Colonic mucosa (tissue), 4 donors: ENCODE measurements at regions not wholly inside any gene's neighbourhood (a gene's known extent, or its start where the extent isn't known, plus 50 kb on each side); places are given as distances from the start of the nearest gene placed in this dataset.

Source experiments
- DNase-seq: peaks from one replicate; pipeline ENCODE4 v3.0.0-alpha.2; 2020
- H3K27ac ChIP-seq: fragments of 200-600 bp; one replicate; pipeline ENCODE4 v1.8.0; 2021
- H3K27me3 ChIP-seq: fragments of 200-600 bp; one replicate; pipeline ENCODE4 v1.8.0; 2021
- H3K36me3 ChIP-seq: fragments of 200-600 bp; one replicate; pipeline ENCODE4 v1.8.0; 2021
- H3K4me1 ChIP-seq: fragments of 200-600 bp; one replicate; pipeline ENCODE4 v1.8.0; 2021; ENCODE audit warnings: mild to moderate bottlenecking
- H3K4me3 ChIP-seq: fragments of 200-600 bp; one replicate; pipeline ENCODE4 v1.8.0; 2021
- H3K9ac ChIP-seq, 2 donors: one replicate each; pipeline ENCODE4 v1.7.0; 2013; ENCODE audit warnings: control low read depth in 2 of 2, low read depth in 2 of 2, low read length in 2 of 2
- H3K9me3 ChIP-seq: fragments of 200-600 bp; one replicate; pipeline ENCODE4 v1.8.0; 2021
- CTCF ChIP-seq: fragments of 200-600 bp; IDR thresholded peaks from one replicate; pipeline ENCODE4 v1.8.0; 2022; ENCODE audit warnings: antibody characterized with exemption, mild to moderate bottlenecking
- intact Hi-C: fragments of 100-400 bp; cut with DNase I; formaldehyde crosslinking; loops from one replicate; pipeline ENCODE4 v1.14.1; 2022
- donor health status: healthy.
- donor health status: DM: no; HTN: no; CAD: no.
- donor health status: DM: no; HTN: no; CAD: no.

- Histone ChIP-seq H3K27me3 (no peaks in the 10 kb centered on the region), H3K4me3 (no peak overlapping the region), H3K36me3 (no peaks in the 10 kb centered on the region), H3K9ac (no peak overlapping the region), H3K27ac (no peak overlapping the region), H3K4me1 (no peaks in the 10 kb centered on the region), H3K9me3 (no peaks in the 10 kb centered on the region)
- no peak for DNase-seq
- no peak for TF ChIP-seq CTCF
- intact Hi-C loops: loop anchor here (10.0 kb wide), 1 partner anchor 95 kb away; no protein-coding TSS in a partner anchor
Observed at GRCh38 chr17:12459736-12460135, 206.0 kb upstream of the MYOCD start.

GRCh38 chr17:12463102-12463501 is 202.6 kb upstream of the MYOCD start:
- TF ChIP-seq CTCF: no peak
- H3K36me3 ChIP-seq: no peaks in the 10 kb centered on the region
- no peak overlapping the region for H3K9ac ChIP-seq
- no peaks in the 10 kb centered on the region for H3K27me3 ChIP-seq
- no peaks in the 10 kb centered on the region for H3K9me3 ChIP-seq
- H3K4me3 ChIP-seq: no peak overlapping the region
- H3K4me1 ChIP-seq: no peaks in the 10 kb centered on the region
- no peak for DNase-seq
- H3K27ac ChIP-seq: no peak overlapping the region
- intact Hi-C loops: loop anchor here (10.0 kb wide), 1 partner anchor 98 kb away; no protein-coding TSS in a partner anchor

- TF ChIP-seq CTCF: no peak
- H3K4me3 ChIP-seq: no peak overlapping the region
- no peaks in the 10 kb centered on the region for H3K9me3 ChIP-seq
- H3K9ac ChIP-seq: no peak overlapping the region
- intact Hi-C loops: no loop called here
- no peaks in the 10 kb centered on the region for H3K36me3 ChIP-seq
- H3K27ac ChIP-seq: no peak overlapping the region
- no peak for DNase-seq
- H3K27me3 ChIP-seq: no peaks in the 10 kb centered on the region
- H3K4me1 ChIP-seq: no peaks in the 10 kb centered on the region
Observed at GRCh38 chr17:12472252-12473173, 193.2 kb upstream of the MYOCD start.

GRCh38 chr17:12478311-12478710 is 187.4 kb upstream of the MYOCD start:
- Histone ChIP-seq H3K27me3 (no peaks in the 10 kb centered on the region), H3K9me3 (no peaks in the 10 kb centered on the region), H3K4me3 (no peak overlapping the region), H3K27ac (no peak overlapping the region), H3K4me1 (no peaks in the 10 kb centered on the region), H3K36me3 (no peaks in the 10 kb centered on the region), H3K9ac (no peak overlapping the region)
- TF ChIP-seq CTCF: no peak
- intact Hi-C loops: no loop called here
- DNase-seq: no peak

GRCh38 chr17:12485361-12485906 is 180.3 kb upstream of the MYOCD start:
- no peaks in the 10 kb centered on the region for H3K36me3 ChIP-seq
- no peak overlapping the region for H3K9ac ChIP-seq
- intact Hi-C loops: no loop called here
- H3K27ac ChIP-seq: no peak overlapping the region
- no peak for TF ChIP-seq CTCF
- no peak for DNase-seq
- no peak overlapping the region for H3K4me3 ChIP-seq
- no peaks in the 10 kb centered on the region for H3K4me1 ChIP-seq
- H3K9me3 ChIP-seq: no peaks in the 10 kb centered on the region
- no peaks in the 10 kb centered on the region for H3K27me3 ChIP-seq
